ENCODE measurements at regions not wholly inside any gene's neighbourhood (a gene's known extent, or its start where the extent isn't known, plus 50 kb on each side); places are given as distances from the start of the nearest gene placed in this dataset.
A peak's percentile ranks its signal among the peaks of the same experiment; 100 is the strongest.
"Not testable (repeated sequence)": the region's sequence is repeated elsewhere in the genome, so short reads cannot be mapped to it uniquely, and the experiment has no call there.

- no peak for DNase-seq
Measured at GRCh38 chr5:44538797-44539601, 149.8 kb upstream of the FGF10 start.

DNA sequence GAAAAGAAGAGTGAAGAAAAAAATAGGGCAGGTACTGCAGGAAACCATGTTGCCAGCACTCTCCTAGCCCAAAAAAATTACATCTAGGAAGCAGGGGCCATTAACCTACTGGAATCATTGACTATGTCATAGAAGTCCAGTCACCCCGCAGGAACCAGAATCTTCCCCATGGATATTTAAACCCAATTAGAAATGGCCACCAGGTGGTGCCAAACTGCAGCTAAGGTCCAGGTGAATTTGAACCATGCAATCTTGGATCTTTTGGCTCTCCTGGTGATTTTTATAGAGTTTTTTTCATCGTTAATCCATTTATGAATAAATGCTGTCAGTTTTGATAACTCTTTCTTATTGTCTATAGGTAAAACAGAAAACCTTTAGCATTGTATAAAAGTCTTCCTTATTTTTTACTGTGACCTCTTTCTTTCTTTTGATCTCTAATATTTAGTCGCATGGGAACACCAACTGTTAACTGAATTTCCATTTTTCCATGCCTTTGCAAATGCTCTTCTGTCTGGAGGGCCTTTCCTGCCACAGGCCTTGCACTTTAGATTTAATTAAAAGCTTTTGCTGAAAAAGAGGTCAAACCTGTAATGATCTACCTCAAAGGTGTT lies 147.5 kb upstream of the FGF10 start:
- DNase-seq, result peak; percentile 46

DNA sequence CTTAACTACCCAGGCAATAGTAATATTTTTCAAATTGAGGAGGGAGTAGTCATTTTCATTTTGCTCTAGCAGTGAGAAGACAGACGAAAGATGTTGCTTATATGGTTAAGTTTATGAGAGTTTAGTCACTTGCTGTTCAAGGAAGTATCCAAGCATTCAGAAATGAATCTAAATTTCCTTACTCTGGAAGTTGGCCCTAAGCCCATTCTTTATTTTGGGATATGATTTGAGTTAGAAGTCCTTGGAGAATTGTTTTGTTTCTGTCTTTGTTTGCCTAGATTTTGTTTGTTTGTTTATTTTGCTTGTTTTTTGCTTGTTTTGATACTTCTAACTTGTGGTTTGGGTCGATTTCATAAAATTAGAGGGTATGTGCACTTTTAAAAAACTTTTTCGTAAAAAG lies 146.4 kb upstream of the FGF10 start:
- DNase-seq, result no peak

DNA sequence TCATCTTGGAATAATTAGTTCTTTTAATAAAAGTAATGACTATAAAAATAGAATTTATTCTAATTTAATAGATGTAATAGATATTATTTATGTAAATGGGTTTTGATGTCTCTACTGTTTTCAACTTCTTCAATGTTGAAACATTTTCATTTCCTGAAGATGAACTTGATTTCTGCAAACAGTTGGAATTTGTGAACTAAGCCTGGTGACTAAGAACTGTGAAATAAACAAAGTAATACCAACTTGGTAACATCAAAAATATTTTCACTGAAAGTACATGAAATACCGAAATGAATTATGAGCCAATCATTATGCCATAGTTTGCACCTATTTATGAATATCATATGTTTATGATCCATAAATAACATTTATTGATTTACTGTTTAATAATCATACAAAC lies 143.8 kb upstream of the FGF10 start:
- no peak for DNase-seq

DNA sequence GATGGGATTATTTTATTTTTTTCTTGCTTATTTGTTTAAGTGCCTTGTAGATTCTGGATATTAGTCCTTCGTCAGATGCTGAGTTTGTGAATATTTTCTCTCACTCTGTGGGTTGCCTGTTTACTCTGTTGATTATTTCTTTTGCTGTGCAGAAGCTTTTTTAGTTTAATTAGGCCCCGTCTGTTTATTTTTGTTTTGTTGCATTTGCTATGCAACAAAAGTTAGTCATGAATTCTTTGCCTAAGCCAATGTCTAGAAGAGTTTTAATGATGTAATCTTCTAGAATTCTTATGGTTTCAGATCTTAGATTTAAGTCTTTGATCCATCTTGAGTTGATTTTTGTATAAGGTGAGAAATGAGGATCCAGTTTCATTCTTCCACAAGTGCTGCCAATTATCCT lies 142.5 kb upstream of the FGF10 start:
- not testable (repeated sequence) for DNase-seq

GRCh38 chr5:44530783-44531182 lies 141.6 kb upstream of the FGF10 start:
- DNase-seq, result not testable (repeated sequence)

GRCh38 chr5:44511596-44511995 lies 122.4 kb upstream of the FGF10 start:
- DNase-seq, result no peak

GRCh38 chr5:44506561-44506960 lies 117.3 kb upstream of the FGF10 start:
- no peak for DNase-seq

DNA sequence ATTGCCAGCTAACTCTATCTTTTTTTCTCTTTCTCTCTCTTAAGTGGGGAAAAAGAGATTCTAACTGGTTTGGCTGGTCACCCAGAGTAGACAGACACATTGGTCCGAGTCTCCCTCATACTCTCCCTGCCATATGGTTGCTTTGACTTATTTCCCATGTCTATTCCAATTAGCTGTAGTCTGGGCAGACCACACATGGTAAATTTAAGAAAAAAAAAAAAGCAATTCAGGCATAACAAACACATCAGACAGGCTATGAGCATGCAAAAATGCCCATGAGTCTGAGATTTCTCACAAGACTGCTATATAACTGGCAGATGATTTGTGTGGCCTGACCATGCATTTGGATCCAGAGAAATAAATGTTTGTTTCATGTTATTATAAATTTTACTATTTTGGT lies 110.2 kb upstream of the FGF10 start:
- no peak for DNase-seq

GRCh38 chr5:44497606-44498005 lies 108.4 kb upstream of the FGF10 start:
- DNase-seq, result no peak

GRCh38 chr5:44495280-44495679 lies 106.1 kb upstream of the FGF10 start:
- DNase-seq, result no peak

DNA sequence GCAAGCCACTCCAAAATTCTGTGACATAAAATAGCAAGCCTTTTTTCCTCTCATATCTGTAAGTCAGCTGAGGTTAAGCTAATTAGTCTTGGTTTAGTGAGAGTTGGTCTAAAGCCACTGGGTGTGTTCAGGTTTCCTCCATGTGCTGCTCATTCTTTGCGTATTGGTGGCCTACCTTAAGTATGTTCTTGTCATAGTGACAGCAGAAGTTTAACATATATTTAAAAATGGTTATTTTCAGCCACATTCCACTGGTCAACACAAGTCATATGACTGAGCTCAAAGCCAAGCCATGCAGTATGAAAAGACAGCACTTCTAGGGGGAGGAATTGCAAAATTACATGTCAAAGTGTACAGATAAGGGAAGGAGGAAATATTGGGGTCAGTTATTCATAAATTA lies 100.5 kb upstream of the FGF10 start:
- no peak for DNase-seq

GRCh38 chr5:44486591-44486990 lies 97.4 kb upstream of the FGF10 start:
- no peak for DNase-seq

DNA sequence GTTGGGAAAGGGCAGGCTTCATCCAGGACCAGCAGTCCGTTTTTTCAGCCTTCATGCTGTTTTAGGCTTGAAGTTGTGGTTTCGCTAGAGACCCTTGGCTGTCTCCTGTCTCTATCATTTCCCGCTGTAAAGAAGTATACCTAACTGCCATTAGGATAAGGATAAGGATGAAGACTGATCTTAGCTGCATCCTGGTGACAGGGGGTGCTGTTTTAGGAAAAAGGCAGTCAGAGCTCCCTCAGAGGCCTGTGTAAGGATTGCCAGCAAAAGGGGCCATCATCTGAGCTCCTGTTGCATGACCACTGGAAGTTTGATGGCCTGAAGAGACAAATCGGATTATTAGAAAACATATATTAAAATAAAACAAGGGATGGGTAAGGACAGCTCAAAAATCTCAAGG lies 64.8 kb upstream of the FGF10 start:
- no peak for DNase-seq

DNA sequence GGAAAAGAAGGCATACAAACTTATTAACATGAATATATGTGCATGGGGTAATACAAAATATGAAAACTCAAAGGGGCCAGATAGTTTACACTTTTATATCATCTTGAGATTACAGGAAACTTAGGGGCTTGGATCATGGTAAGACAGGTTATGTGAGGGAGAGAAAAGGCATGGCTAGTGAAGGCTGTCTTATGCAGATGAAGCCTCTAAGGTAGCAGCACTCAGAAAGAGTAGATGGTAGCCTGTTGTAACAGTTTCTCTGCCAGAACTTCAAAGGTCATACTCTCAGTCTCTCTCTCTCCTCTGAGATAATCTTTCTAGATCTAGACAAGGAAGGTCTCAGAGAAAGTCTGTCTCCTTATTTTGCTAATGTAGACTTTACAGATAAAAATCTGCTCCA lies 57.2 kb upstream of the FGF10 start:
- DNase-seq, result no peak

- DNase-seq, result no peak
Measured at GRCh38 chr5:44443172-44443571, 54.0 kb upstream of the FGF10 start.

- DNase-seq, result no peak
Measured at GRCh38 chr5:44441460-44441859, 52.2 kb upstream of the FGF10 start.

GRCh38 chr5:44440186-44440585 lies 51.0 kb upstream of the FGF10 start:
- no peak for DNase-seq
